Right cardiac atrium (tissue), 5 donors: ENCODE measurements at regions not wholly inside any gene's neighbourhood (a gene's known extent, or its start where the extent isn't known, plus 50 kb on each side); places are given as distances from the start of the nearest gene placed in this dataset.

Source experiments
- ATAC-seq, 2 donors: fragments of 200-7000 bp; cut with Tn5 transposase; one replicate each; pipeline versions ENCODE4 v1.8.0 to v1.9.1; 2020; ENCODE audit warnings: moderate library complexity in 2 of 2, mild to moderate bottlenecking in 1 of 2
- DNase-seq, 3 donors: peaks; one replicate each; pipeline ENCODE4 v3.0.0-alpha.2; 2020
- H3K27ac ChIP-seq: one replicate; pipeline ENCODE4 v1.5.1; 2013; ENCODE audit warnings: mild to moderate bottlenecking, low read length, control low read depth, moderate library complexity
- H3K27me3 ChIP-seq: one replicate; pipeline ENCODE4 v1.6.1; 2013; ENCODE audit not compliant: control insufficient read depth, insufficient read depth
- H3K4me1 ChIP-seq: one replicate; pipeline ENCODE4 v1.6.1; 2013; ENCODE audit warnings: low read length; ENCODE audit not compliant: control insufficient read depth, insufficient read depth
- H3K4me3 ChIP-seq: one replicate; pipeline ENCODE4 v1.5.1; 2013; ENCODE audit warnings: low read length, control low read depth
- H3K9me3 ChIP-seq: one replicate; pipeline ENCODE4 v1.6.1; 2013; ENCODE audit warnings: low read length; ENCODE audit not compliant: control insufficient read depth
- WGBS: extraction: QIAGEN DNeasy Blood & Tissue Kit; methylation state at CpG from one replicate; pipeline ENCODE4 v1.1.7; 2013; 5-methylcytosine and 5-hydroxymethylcytosine counted together
- intact Hi-C, 4 donors: fragments of 100-400 bp; cut with DNase I; formaldehyde crosslinking; loops; one replicate each; pipeline versions ENCODE4 v1.11.0 to v1.14.0; 2022 to 2023
- donor health status: healthy with polysubstance abuse.
- donor health status: DM: no; HTN: yes; CAD: no.
- donor health status: DM: no; HTN: no; CAD: no.
- donor health status: DM: no; HTN: yes; CAD: no; lungs with severe emphysema.
- donor health status: DM: yes; HTN: yes; CAD: no.

DNA sequence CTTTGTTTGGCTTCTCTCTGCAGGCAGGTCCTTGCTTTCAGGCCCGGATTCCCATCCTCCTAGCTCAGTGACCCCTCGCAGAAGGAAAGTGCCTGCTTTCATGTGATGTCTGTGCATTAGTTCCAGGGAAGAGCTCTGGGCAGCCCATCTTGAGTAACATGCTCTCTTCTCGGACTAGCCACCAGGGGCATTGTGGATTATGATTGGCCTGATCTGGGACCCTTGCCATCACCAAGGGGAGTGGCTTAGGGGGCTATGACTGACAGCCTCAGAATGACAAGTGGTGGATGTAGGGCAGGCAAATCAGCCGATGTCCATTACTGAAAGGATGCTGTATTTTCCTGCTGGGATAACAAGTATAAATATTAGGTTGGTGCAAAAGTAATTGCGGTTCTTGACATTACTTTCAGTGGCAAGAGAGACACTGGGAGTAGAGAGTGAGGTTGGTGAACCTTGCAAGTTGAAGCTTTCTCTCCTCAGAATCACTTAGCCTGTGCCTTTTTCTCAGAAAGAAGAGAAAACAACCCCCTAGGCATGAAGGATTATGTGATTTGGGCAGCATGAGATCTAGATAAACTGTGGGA lies 71.5 kb upstream of the MPHOSPH6 start:
- ATAC-seq = no peak
- Histone ChIP-seq H3K9me3 (no peaks in the 10 kb centered on the region), H3K27me3 (no peaks in the 10 kb centered on the region), H3K4me3 (no peak overlapping the region), H3K27ac (no peak overlapping the region), H3K4me1 (no peaks in the 10 kb centered on the region)
- intact Hi-C loops = no loop called here
- 84% methylated on average over 5 of the region's 5 CpGs for WGBS
- DNase-seq = no peak

DNA sequence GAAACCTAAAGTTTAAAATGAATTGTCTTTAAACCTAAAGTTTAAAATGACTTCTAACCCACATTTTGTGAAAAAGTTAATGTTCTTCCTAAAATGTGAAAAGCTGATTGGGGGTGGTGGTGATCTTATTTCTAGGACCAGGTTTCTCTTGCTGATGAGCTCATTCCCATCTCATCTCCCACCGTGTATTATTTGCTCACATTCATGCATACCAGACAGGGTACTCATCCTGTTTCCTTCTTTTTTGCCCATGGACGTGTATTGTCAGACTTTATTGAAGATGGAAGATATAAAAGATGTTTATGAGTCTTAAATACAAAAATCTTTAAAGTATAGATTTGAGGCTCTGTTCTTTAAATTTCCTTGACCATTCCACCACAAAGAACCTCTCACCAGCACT lies 70.1 kb upstream of the MPHOSPH6 start:
- Histone ChIP-seq H3K9me3 (no peaks in the 10 kb centered on the region), H3K27me3 (no peaks in the 10 kb centered on the region), H3K4me1 (no peaks in the 10 kb centered on the region), H3K4me3 (no peak overlapping the region), H3K27ac (no peak overlapping the region)
- DNase-seq (no peak), ATAC-seq (no peak)
- intact Hi-C loops = no loop called here
- WGBS = 69% methylated on average over 2 of the region's 2 CpGs

DNA sequence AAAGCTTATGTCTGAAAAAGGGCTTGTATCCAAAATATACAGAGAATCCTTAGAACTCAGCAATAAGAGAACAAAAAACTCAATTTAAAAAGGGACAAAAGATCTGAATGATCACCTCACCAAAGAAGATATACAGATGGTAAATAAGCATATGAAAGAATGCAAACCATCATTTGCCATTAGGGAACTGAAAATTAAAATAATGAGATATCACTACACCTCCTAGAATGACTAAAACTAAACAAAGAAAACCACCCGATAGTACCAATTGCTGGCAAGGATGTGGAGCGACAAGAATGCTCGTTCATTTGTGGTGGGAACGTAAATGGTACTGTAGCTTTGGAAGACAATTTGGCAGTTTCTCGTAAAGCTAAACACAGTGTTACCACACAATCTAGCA lies 66.9 kb upstream of the MPHOSPH6 start:
- intact Hi-C loops = loop anchor here in 1 of 4 donors (10.0 kb wide), 2 partner anchors 122 to 292 kb away; no protein-coding TSS in a partner anchor
- Histone ChIP-seq H3K9me3 (no peaks in the 10 kb centered on the region), H3K27me3 (no peaks in the 10 kb centered on the region), H3K4me1 (no peaks in the 10 kb centered on the region), H3K27ac (no peak overlapping the region), H3K4me3 (no peak overlapping the region)
- ATAC-seq (no peak), DNase-seq (no peak)
- WGBS = 85% methylated on average over 5 of the region's 5 CpGs

DNA sequence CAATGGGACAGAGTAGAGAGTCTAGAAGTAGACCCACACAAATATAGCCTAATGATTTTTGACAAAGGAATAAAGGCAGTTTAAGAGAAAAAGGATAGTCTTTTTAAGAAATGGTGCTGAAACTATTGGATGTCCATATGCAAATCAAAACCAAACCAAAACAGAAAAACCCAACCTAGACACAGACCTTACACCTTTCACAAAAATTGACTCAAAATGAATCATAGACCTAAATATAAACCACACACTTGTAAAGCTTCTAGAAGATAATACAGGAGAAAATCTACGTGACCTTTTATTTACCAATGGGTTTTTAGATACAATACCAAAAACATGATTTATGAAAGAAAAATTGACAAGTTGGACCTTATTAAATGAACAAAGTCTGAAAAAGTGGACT lies 66.4 kb upstream of the MPHOSPH6 start:
- Histone ChIP-seq H3K27me3 (no peaks in the 10 kb centered on the region), H3K27ac (no peak overlapping the region), H3K9me3 (no peaks in the 10 kb centered on the region), H3K4me3 (no peak overlapping the region), H3K4me1 (no peaks in the 10 kb centered on the region)
- intact Hi-C loops = loop anchor here in 1 of 4 donors (10.0 kb wide), 2 partner anchors 122 to 292 kb away; no protein-coding TSS in a partner anchor
- 70% methylated on average over 1 of the region's 1 CpG for WGBS
- DNase-seq (no peak), ATAC-seq (no peak)

DNA sequence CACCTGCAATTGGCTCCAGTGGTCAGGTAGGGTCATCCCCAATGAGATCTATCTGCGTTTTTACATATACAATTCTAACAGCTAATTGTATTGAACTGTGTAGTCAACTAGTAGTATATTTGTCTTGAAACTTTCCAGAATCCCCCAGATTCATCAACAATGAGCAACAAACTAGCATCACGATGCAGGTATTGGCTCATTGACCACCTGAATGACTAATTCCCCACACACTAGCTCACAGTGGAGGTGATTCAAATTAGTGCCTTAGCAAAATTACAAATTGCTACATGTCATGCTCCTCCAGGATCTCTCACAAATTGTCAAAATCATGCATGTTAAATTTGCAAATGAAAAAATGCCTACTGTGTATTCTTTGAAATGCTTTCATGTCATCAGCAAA lies 62.8 kb upstream of the MPHOSPH6 start:
- Histone ChIP-seq H3K4me1 (no peaks in the 10 kb centered on the region), H3K4me3 (no peak overlapping the region), H3K27me3 (no peaks in the 10 kb centered on the region), H3K9me3 (no peaks in the 10 kb centered on the region), H3K27ac (no peak overlapping the region)
- intact Hi-C loops = loop anchor here in 2 of 4 donors (5.0 to 10.0 kb wide), 3 partner anchors 118 to 296 kb away; no protein-coding TSS in a partner anchor
- ATAC-seq (no peak), DNase-seq (no peak)
- 87% methylated on average over 2 of the region's 2 CpGs for WGBS

DNA sequence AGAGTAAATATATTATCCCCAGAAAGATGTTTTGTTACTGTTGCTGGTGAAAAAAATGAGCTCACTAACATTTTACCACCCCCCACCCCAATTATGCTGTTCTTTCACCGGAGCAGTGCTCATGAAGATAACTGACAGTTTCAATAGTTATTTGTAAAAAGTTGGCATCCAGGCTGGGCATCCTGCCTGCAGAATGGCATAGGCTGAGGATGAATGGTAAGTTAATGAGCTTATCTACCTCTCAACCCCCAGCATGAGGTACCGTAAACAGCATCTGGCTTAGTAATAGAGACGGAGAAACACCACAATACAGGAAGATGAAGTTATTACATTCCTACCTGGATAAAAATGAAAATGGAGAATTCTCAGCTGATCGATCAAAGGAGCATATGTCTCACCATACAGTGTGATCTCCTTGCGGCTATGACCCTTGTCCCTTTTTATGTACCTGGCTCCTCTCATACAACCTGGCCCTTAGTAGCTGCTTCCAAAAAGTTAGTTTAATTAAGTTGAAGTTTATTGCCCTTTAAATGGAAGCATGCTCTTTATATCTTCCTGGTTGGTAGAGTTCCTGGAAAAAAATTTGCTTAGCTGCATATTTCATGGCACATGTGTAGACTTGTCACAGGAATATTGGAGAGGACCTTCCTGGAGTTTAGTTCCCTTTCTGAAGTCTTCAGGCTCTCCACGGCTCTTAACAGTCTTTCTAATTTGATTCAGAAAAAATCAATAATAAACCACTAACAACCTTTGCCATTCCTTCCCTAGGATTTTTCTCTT lies 61.2 kb upstream of the MPHOSPH6 start:
- H3K4me3 ChIP-seq = no peak overlapping the region
- no peaks in the 10 kb centered on the region for H3K4me1 ChIP-seq
- intact Hi-C loops = loop anchor here in 2 of 4 donors (2.0 to 10.0 kb wide), 4 partner anchors 116 to 294 kb away; no protein-coding TSS in a partner anchor
- H3K27ac ChIP-seq = no peak overlapping the region
- 79% methylated on average over 6 of the region's 6 CpGs for WGBS
- H3K27me3 ChIP-seq = no peaks in the 10 kb centered on the region
- DNase-seq = no peak
- ATAC-seq = no peak
- no peaks in the 10 kb centered on the region for H3K9me3 ChIP-seq

DNA sequence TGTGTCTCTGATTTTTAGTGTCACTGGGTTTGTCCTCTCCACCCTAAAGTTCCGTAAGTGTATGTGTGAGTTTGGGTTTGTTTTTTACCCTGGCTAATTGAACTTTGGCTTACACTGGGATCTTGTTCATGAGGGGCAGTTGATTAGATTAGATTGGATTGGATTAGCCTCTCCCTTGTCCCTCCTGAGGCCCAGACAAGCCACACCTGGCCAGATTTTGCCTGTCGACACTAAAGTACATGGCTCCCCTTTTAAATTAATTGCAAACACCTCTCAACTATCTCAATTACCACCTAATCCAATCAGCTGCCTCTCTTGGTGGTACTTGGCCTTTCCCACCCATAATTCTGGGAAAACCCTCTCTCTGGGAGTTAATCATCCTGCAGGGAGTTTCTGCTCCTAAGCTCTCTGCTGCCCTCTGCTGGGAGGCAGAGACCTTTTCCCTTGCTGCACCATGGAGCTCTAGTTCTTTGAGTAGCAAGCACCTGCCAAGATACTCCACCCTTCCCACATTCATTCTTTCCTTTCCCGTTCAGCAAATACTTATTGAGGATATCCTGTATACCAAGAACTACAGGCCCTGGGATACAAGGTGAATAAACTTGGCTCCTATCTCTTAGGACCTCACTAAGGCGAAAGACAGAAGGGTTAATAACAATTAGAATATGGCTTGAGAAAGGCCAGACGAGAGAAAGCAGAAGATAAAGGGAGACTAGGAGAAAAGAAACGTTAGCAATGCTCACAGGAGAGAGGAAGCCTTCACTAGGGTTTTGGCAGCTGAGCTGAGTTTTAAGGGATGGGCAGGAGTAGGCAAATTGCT lies 60.0 kb upstream of the MPHOSPH6 start:
- H3K27ac ChIP-seq = no peak overlapping the region
- 44% methylated on average over 6 of the region's 6 CpGs for WGBS
- H3K4me3 ChIP-seq = no peak overlapping the region
- intact Hi-C loops = loop anchor here in 2 of 4 donors (2.0 to 10.0 kb wide), 5 partner anchors 115 to 293 kb away; no protein-coding TSS in a partner anchor
- peak in 1 of 2 donors; percentile 69 for ATAC-seq
- no peaks in the 10 kb centered on the region for H3K9me3 ChIP-seq
- no peaks in the 10 kb centered on the region for H3K27me3 ChIP-seq
- no peaks in the 10 kb centered on the region for H3K4me1 ChIP-seq
- peak; percentile 65 to 78 (median 69) for DNase-seq

DNA sequence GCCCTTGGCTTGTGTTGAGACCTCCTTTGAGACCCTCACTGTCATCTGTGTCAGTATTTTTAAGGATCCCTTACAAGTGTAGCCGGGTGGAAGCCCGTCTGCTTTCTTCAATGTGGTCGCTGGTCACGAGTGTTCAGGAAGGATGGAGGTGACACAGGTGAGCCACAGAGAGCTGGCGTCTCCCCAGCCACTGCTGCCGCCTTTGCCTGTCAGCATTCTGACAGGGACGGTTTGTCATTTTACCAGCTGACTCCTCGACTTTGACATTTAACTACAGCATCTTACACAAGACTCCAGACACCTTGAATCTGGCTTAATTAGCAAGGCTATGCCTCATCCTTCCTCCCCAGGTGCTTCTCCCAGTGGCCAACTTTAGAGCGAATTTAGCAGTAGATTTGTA lies 56.3 kb upstream of the MPHOSPH6 start:
- no peak for ATAC-seq
- H3K9me3 ChIP-seq = no peaks in the 10 kb centered on the region
- no peak overlapping the region for H3K27ac ChIP-seq
- no peaks in the 10 kb centered on the region for H3K4me1 ChIP-seq
- H3K4me3 ChIP-seq = no peak overlapping the region
- H3K27me3 ChIP-seq = no peaks in the 10 kb centered on the region
- intact Hi-C loops = loop anchor here in 1 of 4 donors (5.0 kb wide), 1 partner anchor 194 kb away; no protein-coding TSS in a partner anchor
- WGBS = 63% methylated on average over 9 of the region's 9 CpGs
- no peak for DNase-seq

DNA sequence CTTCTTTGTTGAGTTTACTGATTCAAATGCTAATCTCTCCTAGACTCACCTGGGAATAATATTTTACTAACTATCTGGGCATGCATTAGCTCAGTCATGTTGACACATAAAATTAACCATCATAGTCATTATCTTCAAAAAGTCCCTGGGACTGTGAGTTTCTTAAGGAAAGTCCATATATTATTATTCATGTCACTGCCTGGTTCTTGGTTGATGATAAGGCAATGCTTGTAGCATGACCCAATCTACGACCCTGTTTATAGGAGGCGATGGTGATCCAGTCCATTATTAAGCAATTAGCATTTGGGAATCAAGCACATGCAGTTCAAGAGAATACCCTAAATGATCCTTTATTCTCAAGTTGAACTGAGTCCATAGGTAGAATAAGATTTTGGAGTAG lies 54.8 kb upstream of the MPHOSPH6 start:
- ATAC-seq (no peak), DNase-seq (no peak)
- 89% methylated on average over 2 of the region's 2 CpGs for WGBS
- intact Hi-C loops = loop anchor here in 1 of 4 donors (5.0 kb wide), 1 partner anchor 193 kb away; no protein-coding TSS in a partner anchor
- H3K4me3 ChIP-seq = no peak overlapping the region
- no peaks in the 10 kb centered on the region for H3K4me1 ChIP-seq
- no peaks in the 10 kb centered on the region for H3K27me3 ChIP-seq
- H3K9me3 ChIP-seq = no peaks in the 10 kb centered on the region
- H3K27ac ChIP-seq = no peak overlapping the region

DNA sequence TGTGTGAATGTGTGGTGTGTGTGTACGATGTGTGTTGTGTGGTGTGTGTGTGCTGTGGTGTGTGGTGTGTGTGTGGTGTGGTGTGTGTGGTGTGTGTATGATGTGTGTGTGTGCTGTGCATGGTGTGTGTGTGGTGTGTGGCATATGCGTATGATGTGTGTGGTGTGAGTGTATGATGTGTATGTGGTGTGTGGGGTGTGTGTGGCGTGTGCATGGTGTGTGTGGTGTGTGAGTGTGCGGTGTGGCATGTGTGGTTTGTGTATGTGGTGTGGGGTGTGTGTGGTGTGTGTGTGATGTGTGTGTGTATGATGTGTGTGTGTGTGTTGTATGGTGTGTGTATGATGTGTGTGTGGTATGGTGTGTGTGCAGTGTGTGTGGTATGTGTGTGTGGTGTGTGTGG lies 50.5 kb upstream of the MPHOSPH6 start:
- no peak for DNase-seq
- Histone ChIP-seq H3K4me1 (no peaks in the 10 kb centered on the region), H3K9me3 (no peaks in the 10 kb centered on the region), H3K27ac (no peak overlapping the region), H3K4me3 (no peak overlapping the region), H3K27me3 (no peaks in the 10 kb centered on the region)
- intact Hi-C loops = no loop called here
- 92% methylated on average over 4 of the region's 4 CpGs for WGBS
- ATAC-seq = peak in 1 of 2 donors; percentile 36
